GM23338 (cell line): ENCODE measurements at regions not wholly inside any gene's neighbourhood (a gene's known extent, or its start where the extent isn't known, plus 50 kb on each side); places are given as distances from the start of the nearest gene placed in this dataset.

Experiments used
- ATAC-seq: fragments of 200-7000 bp; cut with Tn5 transposase; 3 replicates; pipeline ENCODE4 v1.9.1; 2020
- DNase-seq: peaks from one replicate; pipeline ENCODE4 v3.0.0-alpha.2; 2015; ENCODE audit warnings: low spot score
- H2AFZ ChIP-seq: fragments of 200-600 bp; sonication (generic); 2 replicates; pipeline ENCODE4 v1.8.0; 2016; ENCODE audit warnings: antibody characterized with exemption, mild to moderate bottlenecking, moderate library complexity
- H3F3A ChIP-seq: fragments of 200-600 bp; sonication (generic); replicated peaks from 2 replicates; pipeline ENCODE4 v1.8.0; 2017; ENCODE audit warnings: antibody characterized with exemption, mixed run types, low read depth
- H3K27ac ChIP-seq: fragments of 200-600 bp; sonication (generic); 2 replicates; pipeline ENCODE4 v1.6.1; 2016; ENCODE audit warnings: low read depth
- H3K27me3 ChIP-seq: fragments of 200-600 bp; sonication (generic); 2 replicates; pipeline ENCODE4 v1.8.0; 2016; ENCODE audit warnings: mild to moderate bottlenecking, mixed run types, moderate library complexity; ENCODE audit not compliant: insufficient read depth
- H3K36me3 ChIP-seq: fragments of 200-600 bp; sonication (generic); 2 replicates; pipeline ENCODE4 v1.8.0; 2016; ENCODE audit warnings: mild to moderate bottlenecking; ENCODE audit not compliant: insufficient read depth
- H3K4me1 ChIP-seq: fragments of 200-600 bp; sonication (generic); 2 replicates; pipeline ENCODE4 v1.8.0; 2016; ENCODE audit warnings: mild to moderate bottlenecking, moderate library complexity; ENCODE audit not compliant: insufficient read depth
- H3K4me2 ChIP-seq: fragments of 200-600 bp; sonication (generic); 2 replicates; pipeline ENCODE4 v1.7.1; 2017; ENCODE audit warnings: mixed run types
- H3K4me3 ChIP-seq: fragments of 200-600 bp; sonication (generic); 2 replicates; pipeline ENCODE4 v1.6.1; 2016; ENCODE audit warnings: mixed run types
- H3K79me2 ChIP-seq: fragments of 200-600 bp; sonication (generic); replicated peaks from 2 replicates; pipeline ENCODE4 v1.8.0; 2017; ENCODE audit warnings: mild to moderate bottlenecking; ENCODE audit not compliant: insufficient read depth
- H3K9me2 ChIP-seq: fragments of 200-600 bp; sonication (generic); 2 replicates; pipeline ENCODE4 v1.8.0; 2017; ENCODE audit not compliant: insufficient read depth
- H4K20me1 ChIP-seq: fragments of 200-600 bp; sonication (generic); replicated peaks from 2 replicates; pipeline ENCODE4 v1.8.0; 2017; ENCODE audit warnings: mild to moderate bottlenecking; ENCODE audit not compliant: insufficient read depth
- H3K27ac Mint-ChIP-seq: 2 replicates; pipeline ENCODE4 v1.8.0; 2020; ENCODE audit warnings: inconsistent platforms, mild to moderate bottlenecking, moderate library complexity, mixed read lengths
- H3K27me3 Mint-ChIP-seq: 3 replicates; pipeline ENCODE4 v1.8.0; 2022; ENCODE audit warnings: low read depth, mild to moderate bottlenecking, moderate library complexity, mixed read lengths, inconsistent platforms; ENCODE audit not compliant: insufficient read depth, poor library complexity
- H3K36me3 Mint-ChIP-seq: 3 replicates; pipeline ENCODE4 v1.8.0; 2021; ENCODE audit warnings: low read depth, mild to moderate bottlenecking, inconsistent platforms, moderate library complexity, mixed read lengths
- H3K4me1 Mint-ChIP-seq: 3 replicates; pipeline ENCODE4 v1.8.0; 2020; ENCODE audit warnings: mild to moderate bottlenecking, inconsistent platforms, mixed read lengths
- H3K4me3 Mint-ChIP-seq: 3 replicates; pipeline ENCODE4 v1.8.0; 2021; ENCODE audit warnings: moderate library complexity, mild to moderate bottlenecking, inconsistent platforms, mixed read lengths
- H3K9me3 Mint-ChIP-seq: 3 replicates; pipeline ENCODE4 v1.8.0; 2020; ENCODE audit warnings: moderate library complexity, mild to moderate bottlenecking, inconsistent platforms, mixed read lengths
- CREB1 ChIP-seq: fragments of 250-450 bp; sonication (Bioruptor Pico); IDR thresholded peaks from 2 replicates; pipeline ENCODE4 v1.5.0; 2020; ENCODE audit warnings: low read depth, mild to moderate bottlenecking, moderate library complexity
- EZH2phosphoT487 ChIP-seq: fragments of 200-600 bp; sonication (generic); IDR thresholded peaks from one replicate; pipeline ENCODE4 v1.8.1; 2018; ENCODE audit warnings: antibody characterized with exemption; ENCODE audit not compliant: unreplicated experiment
- STAT1 ChIP-seq: IDR thresholded peaks from one replicate; pipeline ENCODE4 v1.6.1; 2016; ENCODE audit warnings: antibody characterized with exemption; ENCODE audit not compliant: unreplicated experiment
- TF ChIP-seq, protein P1 (sequence below), 2 experiments: fragments of 200-600 bp in 1 of 2; sonication (generic) in 1 of 2; conservative IDR thresholded peaks; 2 replicates each; pipeline versions ENCODE4 v1.5.1 to v1.6.1; 2016 to 2017; ENCODE audit warnings: antibody characterized with exemption in 2 of 2, low read depth in 2 of 2, mild to moderate bottlenecking in 2 of 2, moderate library complexity in 1 of 2
- TF ChIP-seq, protein P2 (sequence below): IDR thresholded peaks from 2 replicates; pipeline ENCODE4 v1.6.1; 2016; ENCODE audit warnings: antibody characterized with exemption
- TF ChIP-seq, protein P3 (sequence below): fragments of 250-450 bp; sonication (Bioruptor Pico); IDR thresholded peaks from 2 replicates; pipeline ENCODE4 v1.5.0; 2020; ENCODE audit warnings: mild to moderate bottlenecking, moderate library complexity

DNA sequence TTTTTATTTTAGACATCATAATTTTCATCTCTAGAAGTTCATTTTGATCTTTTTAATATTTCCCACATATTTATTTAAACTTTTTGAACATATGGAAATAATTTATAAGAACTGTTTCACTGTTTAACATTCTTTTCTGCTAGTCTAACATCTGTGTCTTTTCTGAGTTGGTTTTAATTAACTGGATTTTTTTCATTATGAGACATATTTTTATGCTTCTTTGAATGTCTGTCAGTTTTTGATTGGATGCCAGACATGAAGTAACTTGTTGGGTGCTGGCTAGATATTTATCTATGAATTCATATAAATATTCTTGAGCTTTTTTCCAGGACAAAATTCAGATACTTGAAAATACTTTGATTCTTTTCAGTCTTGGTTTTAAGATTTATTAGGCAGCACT is 317.8 kb upstream of the NCAM1 start (continued):
- TF ChIP-seq, protein P1, sequence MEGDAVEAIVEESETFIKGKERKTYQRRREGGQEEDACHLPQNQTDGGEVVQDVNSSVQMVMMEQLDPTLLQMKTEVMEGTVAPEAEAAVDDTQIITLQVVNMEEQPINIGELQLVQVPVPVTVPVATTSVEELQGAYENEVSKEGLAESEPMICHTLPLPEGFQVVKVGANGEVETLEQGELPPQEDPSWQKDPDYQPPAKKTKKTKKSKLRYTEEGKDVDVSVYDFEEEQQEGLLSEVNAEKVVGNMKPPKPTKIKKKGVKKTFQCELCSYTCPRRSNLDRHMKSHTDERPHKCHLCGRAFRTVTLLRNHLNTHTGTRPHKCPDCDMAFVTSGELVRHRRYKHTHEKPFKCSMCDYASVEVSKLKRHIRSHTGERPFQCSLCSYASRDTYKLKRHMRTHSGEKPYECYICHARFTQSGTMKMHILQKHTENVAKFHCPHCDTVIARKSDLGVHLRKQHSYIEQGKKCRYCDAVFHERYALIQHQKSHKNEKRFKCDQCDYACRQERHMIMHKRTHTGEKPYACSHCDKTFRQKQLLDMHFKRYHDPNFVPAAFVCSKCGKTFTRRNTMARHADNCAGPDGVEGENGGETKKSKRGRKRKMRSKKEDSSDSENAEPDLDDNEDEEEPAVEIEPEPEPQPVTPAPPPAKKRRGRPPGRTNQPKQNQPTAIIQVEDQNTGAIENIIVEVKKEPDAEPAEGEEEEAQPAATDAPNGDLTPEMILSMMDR (conservative IDR thresholded peaks at IDR 0.05; ENCODE audit: low read depth in 2 of 2): no peak
- TF ChIP-seq STAT1 (no peak), CREB1 (CRISPR knock-in tag) (no peak), EZH2phosphoT487 (no peak)
- TF ChIP-seq, protein P2, sequence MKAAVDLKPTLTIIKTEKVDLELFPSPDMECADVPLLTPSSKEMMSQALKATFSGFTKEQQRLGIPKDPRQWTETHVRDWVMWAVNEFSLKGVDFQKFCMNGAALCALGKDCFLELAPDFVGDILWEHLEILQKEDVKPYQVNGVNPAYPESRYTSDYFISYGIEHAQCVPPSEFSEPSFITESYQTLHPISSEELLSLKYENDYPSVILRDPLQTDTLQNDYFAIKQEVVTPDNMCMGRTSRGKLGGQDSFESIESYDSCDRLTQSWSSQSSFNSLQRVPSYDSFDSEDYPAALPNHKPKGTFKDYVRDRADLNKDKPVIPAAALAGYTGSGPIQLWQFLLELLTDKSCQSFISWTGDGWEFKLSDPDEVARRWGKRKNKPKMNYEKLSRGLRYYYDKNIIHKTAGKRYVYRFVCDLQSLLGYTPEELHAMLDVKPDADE: no peak

DNA sequence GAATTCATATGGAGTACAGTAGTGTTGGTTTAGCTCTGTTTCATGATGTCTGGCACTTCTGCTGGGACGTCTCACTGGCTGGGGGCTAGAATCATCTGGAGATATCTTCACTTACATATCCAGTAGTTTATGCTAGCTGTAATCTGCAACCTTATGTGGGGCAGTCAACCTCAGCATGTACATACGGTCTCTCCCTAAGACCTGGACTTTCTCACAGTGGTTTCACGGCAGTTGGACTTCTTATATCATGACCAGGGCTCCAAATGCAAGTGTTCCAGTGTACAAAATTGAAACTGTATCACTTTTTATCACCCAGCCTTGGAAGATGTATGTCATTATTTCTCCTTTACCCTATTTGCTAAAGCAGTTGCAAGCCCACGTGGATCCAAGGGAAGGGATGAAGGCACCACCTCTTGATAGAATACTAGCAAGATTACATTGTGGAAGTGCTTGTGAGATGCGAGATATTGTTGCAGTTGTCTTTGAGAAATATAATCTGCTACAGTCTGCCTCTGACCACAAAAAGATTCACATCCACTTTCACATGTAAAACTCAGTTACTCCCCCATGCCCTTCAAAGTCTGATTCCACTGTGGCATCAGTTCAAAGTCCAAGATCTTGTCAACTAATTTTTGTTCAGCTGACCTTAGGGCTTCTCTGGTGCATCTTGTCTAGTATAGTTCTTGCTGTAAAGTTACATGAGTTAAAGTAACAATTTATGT is 316.6 kb upstream of the NCAM1 start:
- peaks cover 23% of the 10 kb centered on the region for H3K9me3 Mint-ChIP-seq
- Histone ChIP-seq H3K79me2 (no peaks in the 10 kb centered on the region), H3F3A (no peaks in the 10 kb centered on the region), H3K4me3 (no peak overlapping the region), H3K4me2 (no peak overlapping the region), H3K36me3 (no peaks in the 10 kb centered on the region; the same call in 1 of the 2 replicates), H3K27me3 (no peaks in the 10 kb centered on the region), H2AFZ (no peak overlapping the region), H4K20me1 (no peaks in the 10 kb centered on the region), H3K27ac (no peak overlapping the region), H3K9me2 (no peaks in the 10 kb centered on the region), H3K4me1 (no peaks in the 10 kb centered on the region)
- H3K27ac Mint-ChIP-seq: no peak overlapping the region
- no peak for ATAC-seq
- no peaks in the 10 kb centered on the region for H3K4me1 Mint-ChIP-seq
- no peak overlapping the region for H3K4me3 Mint-ChIP-seq
- TF ChIP-seq, protein P3, sequence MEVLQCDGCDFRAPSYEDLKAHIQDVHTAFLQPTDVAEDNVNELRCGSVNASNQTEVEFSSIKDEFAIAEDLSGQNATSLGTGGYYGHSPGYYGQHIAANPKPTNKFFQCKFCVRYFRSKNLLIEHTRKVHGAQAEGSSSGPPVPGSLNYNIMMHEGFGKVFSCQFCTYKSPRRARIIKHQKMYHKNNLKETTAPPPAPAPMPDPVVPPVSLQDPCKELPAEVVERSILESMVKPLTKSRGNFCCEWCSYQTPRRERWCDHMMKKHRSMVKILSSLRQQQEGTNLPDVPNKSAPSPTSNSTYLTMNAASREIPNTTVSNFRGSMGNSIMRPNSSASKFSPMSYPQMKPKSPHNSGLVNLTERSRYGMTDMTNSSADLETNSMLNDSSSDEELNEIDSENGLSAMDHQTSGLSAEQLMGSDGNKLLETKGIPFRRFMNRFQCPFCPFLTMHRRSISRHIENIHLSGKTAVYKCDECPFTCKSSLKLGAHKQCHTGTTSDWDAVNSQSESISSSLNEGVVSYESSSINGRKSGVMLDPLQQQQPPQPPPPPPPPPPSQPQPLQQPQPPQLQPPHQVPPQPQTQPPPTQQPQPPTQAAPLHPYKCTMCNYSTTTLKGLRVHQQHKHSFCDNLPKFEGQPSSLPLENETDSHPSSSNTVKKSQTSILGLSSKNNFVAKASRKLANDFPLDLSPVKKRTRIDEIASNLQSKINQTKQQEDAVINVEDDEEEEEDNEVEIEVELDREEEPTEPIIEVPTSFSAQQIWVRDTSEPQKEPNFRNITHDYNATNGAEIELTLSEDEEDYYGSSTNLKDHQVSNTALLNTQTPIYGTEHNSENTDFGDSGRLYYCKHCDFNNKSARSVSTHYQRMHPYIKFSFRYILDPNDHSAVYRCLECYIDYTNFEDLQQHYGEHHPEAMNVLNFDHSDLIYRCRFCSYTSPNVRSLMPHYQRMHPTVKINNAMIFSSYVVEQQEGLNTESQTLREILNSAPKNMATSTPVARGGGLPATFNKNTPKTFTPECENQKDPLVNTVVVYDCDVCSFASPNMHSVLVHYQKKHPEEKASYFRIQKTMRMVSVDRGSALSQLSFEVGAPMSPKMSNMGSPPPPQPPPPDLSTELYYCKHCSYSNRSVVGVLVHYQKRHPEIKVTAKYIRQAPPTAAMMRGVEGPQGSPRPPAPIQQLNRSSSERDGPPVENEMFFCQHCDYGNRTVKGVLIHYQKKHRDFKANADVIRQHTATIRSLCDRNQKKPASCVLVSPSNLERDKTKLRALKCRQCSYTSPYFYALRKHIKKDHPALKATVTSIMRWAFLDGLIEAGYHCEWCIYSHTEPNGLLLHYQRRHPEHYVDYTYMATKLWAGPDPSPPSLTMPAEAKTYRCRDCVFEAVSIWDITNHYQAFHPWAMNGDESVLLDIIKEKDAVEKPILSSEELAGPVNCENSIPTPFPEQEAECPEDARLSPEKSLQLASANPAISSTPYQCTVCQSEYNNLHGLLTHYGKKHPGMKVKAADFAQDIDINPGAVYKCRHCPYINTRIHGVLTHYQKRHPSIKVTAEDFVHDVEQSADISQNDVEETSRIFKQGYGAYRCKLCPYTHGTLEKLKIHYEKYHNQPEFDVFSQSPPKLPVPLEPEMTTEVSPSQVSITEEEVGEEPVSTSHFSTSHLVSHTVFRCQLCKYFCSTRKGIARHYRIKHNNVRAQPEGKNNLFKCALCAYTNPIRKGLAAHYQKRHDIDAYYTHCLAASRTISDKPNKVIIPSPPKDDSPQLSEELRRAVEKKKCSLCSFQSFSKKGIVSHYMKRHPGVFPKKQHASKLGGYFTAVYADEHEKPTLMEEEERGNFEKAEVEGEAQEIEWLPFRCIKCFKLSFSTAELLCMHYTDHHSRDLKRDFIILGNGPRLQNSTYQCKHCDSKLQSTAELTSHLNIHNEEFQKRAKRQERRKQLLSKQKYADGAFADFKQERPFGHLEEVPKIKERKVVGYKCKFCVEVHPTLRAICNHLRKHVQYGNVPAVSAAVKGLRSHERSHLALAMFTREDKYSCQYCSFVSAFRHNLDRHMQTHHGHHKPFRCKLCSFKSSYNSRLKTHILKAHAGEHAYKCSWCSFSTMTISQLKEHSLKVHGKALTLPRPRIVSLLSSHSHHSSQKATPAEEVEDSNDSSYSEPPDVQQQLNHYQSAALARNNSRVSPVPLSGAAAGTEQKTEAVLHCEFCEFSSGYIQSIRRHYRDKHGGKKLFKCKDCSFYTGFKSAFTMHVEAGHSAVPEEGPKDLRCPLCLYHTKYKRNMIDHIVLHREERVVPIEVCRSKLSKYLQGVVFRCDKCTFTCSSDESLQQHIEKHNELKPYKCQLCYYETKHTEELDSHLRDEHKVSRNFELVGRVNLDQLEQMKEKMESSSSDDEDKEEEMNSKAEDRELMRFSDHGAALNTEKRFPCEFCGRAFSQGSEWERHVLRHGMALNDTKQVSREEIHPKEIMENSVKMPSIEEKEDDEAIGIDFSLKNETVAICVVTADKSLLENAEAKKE (CRISPR knock-in tag): no peak
- TF ChIP-seq, protein P1 (conservative IDR thresholded peaks at IDR 0.05; ENCODE audit: low read depth in 2 of 2): no peak
- H3K36me3 Mint-ChIP-seq: peaks cover 10% of the 10 kb centered on the region; the same call in 2 of the 3 replicates
- H3K27me3 Mint-ChIP-seq: no peaks in the 10 kb centered on the region
- no peak for DNase-seq
